ENCODE measurements at regions not wholly inside any gene's neighbourhood (a gene's known extent, or its start where the extent isn't known, plus 50 kb on each side); places are given as distances from the start of the nearest gene placed in this dataset.

- TF ChIP-seq CTCF (IDR thresholded peaks at IDR 0.05; ENCODE audit: low read depth, low read length, missing input control) (no peak), HNF4G (IDR thresholded peaks at IDR 0.05) (no peak), RAD21 (IDR thresholded peaks at IDR 0.05) (no peak), TAF1 (conservative IDR thresholded peaks at IDR 0.05) (no peak), JUND (IDR thresholded peaks at IDR 0.05) (no peak), MAX (IDR thresholded peaks at IDR 0.05) (no peak), REST (IDR thresholded peaks at IDR 0.05) (no peak), YY1 (IDR thresholded peaks at IDR 0.05) (no peak), FOXA1 (IDR thresholded peaks at IDR 0.05) (no peak), ATF3 (IDR thresholded peaks at IDR 0.05) (no peak), SP1 (IDR thresholded peaks at IDR 0.05) (no peak), RXRA (IDR thresholded peaks at IDR 0.05) (no peak), GABPA (IDR thresholded peaks at IDR 0.05 in 1 of 2, conservative IDR thresholded peaks at IDR 0.05 in 1 of 2) (no peak), NR2F2 (IDR thresholded peaks at IDR 0.05) (no peak)
Observed at GRCh38 chr3:80307844-80308243, 540.0 kb upstream of the ROBO1 start.
